ENCODE measurements at regions not wholly inside any gene's neighbourhood (a gene's known extent, or its start where the extent isn't known, plus 50 kb on each side); places are given as distances from the start of the nearest gene placed in this dataset.

GRCh38 chr6:168886964-168887363 is 366.7 kb downstream of the THBS2 start:
- Histone ChIP-seq H3K18ac (ENCODE audit: low read depth, low read length) (no peak overlapping the region), H2AK5ac (ENCODE audit: low read depth, low read length) (no peak overlapping the region), H3K27ac (ENCODE audit: insufficient read depth, low read length) (no peak overlapping the region), H2BK120ac (ENCODE audit: low read depth, low read length) (no peak overlapping the region), H4K5ac (ENCODE audit: low read depth, low read length) (no peak overlapping the region), H3K79me1 (ENCODE audit: low read depth in 1 of 2, low read length in 2 of 2) (no peaks in the 10 kb centered on the region), H2BK15ac (ENCODE audit: low read depth, low read length) (no peak overlapping the region), H3K27me3 (ENCODE audit: control insufficient read depth, insufficient read depth, low read length) (peaks cover 2% of the 10 kb centered on the region; the same call in 1 of the 2 replicates), H3K36me3 (ENCODE audit: control insufficient read depth, insufficient read depth, low read length) (no peaks in the 10 kb centered on the region), H4K91ac (ENCODE audit: insufficient read depth, low read depth, low read length) (no peak overlapping the region), H2BK20ac (ENCODE audit: low read depth, low read length) (no peak overlapping the region), H4K8ac (ENCODE audit: low read depth in 2 of 2, low read length in 2 of 2) (no peak overlapping the region), H3K4me1 (ENCODE audit: control insufficient read depth, insufficient read depth, low read length) (no peaks in the 10 kb centered on the region), H4K20me1 (ENCODE audit: insufficient read depth, low read length) (no peaks in the 10 kb centered on the region), H3K4me2 (ENCODE audit: low read depth, low read length) (no peak overlapping the region), H3K23ac (ENCODE audit: low read depth, low read length) (no peak overlapping the region), H3K56ac (ENCODE audit: extremely low read depth, insufficient read depth, low read length) (no peak overlapping the region), H3K9ac (ENCODE audit: low read depth, low read length) (no peak overlapping the region), H2AK9ac (replicated peaks; ENCODE audit: low read depth, low read length, poor library complexity) (peak overlapping the region; percentile 26), H2BK5ac (ENCODE audit: low read depth, low read length, poor library complexity, severe bottlenecking) (no peak overlapping the region), H3K14ac (replicated peaks; ENCODE audit: low read depth, low read length) (no peak overlapping the region), H3K4me3 (ENCODE audit: insufficient read depth, low read depth, low read length) (no peak overlapping the region), H3K4ac (ENCODE audit: low read depth, low read length) (no peak overlapping the region), H2AFZ (replicated peaks; ENCODE audit: low read length, poor library complexity) (no peak overlapping the region), H3K9me1 (ENCODE audit: insufficient read depth, low read length) (no peaks in the 10 kb centered on the region), H3K9me3 (ENCODE audit: control insufficient read depth, insufficient read depth, low read length) (no peaks in the 10 kb centered on the region)
- no CpG with 5 or more reads among the region's 12 CpGs for WGBS, 2 experiments (ENCODE audit: extremely low coverage in 2 of 2, insufficient read length in 1 of 2)
- BruUV-seq (replicated peaks): no TSS peak
- intact Hi-C loops (cut with micrococcal nuclease): loop anchor here (10.0 kb wide), 1 partner anchor 822 kb away; no protein-coding TSS in a partner anchor
- no peak for DNase-seq
- in situ Hi-C loops (cut with MboI; ENCODE audit: low sequenced_read_pairs): loop anchor here (25.0 kb wide), 1 partner anchor 975 kb away; no protein-coding TSS in a partner anchor
- CTCF ChIA-PET: no interaction called here
- dilution Hi-C loops (cut with HindIII; ENCODE audit: low sequenced_read_pairs, unreplicated experiment): no loop called here
- POLR2A ChIA-PET (ENCODE audit: unreplicated experiment): no interaction called here
- ATAC-seq (ENCODE audit: low read depth): no peak
- no peak for TF ChIP-seq RAD21 (IDR thresholded peaks at IDR 0.05; ENCODE audit: low read length)
- no peak for TF ChIP-seq CHD1 (IDR thresholded peaks at IDR 0.05; ENCODE audit: low read depth, low read length)
- TF ChIP-seq FOS (IDR thresholded peaks at IDR 0.05; ENCODE audit: low read depth, low read length): no peak
- TF ChIP-seq USF2 (IDR thresholded peaks at IDR 0.05; ENCODE audit: low read depth, low read length): no peak
- TF ChIP-seq POLR2A (IDR thresholded peaks at IDR 0.05; ENCODE audit: low read depth, low read length): no peak
- TF ChIP-seq MXI1 (IDR thresholded peaks at IDR 0.05; ENCODE audit: borderline replicate concordance, low read depth, low read length): no peak
- TF ChIP-seq RCOR1 (IDR thresholded peaks at IDR 0.05; ENCODE audit: insufficient replicate concordance, low read length): no peak
- no peak for TF ChIP-seq SMC3 (IDR thresholded peaks at IDR 0.05; ENCODE audit: low read depth, low read length)
- TF ChIP-seq BHLHE40 (IDR thresholded peaks at IDR 0.05; ENCODE audit: low read depth, low read length): no peak
- TF ChIP-seq RFX5 (IDR thresholded peaks at IDR 0.05; ENCODE audit: low read depth, low read length): no peak
- no peak for TF ChIP-seq ELK1 (IDR thresholded peaks at IDR 0.05; ENCODE audit: borderline replicate concordance, low read depth, low read length)
- no peak for TF ChIP-seq CEBPB (IDR thresholded peaks at IDR 0.05; ENCODE audit: low read depth, low read length)
- no peak for TF ChIP-seq NFE2L2 (IDR thresholded peaks at IDR 0.05; ENCODE audit: low read depth, low read length)
- no peak for TF ChIP-seq CTCF (conservative IDR thresholded peaks at IDR 0.05; ENCODE audit: low read depth, low read length)
- no peak for TF ChIP-seq MAZ (IDR thresholded peaks at IDR 0.05; ENCODE audit: borderline replicate concordance, low read depth, low read length)
- no peak for TF ChIP-seq MAFK (IDR thresholded peaks at IDR 0.05; ENCODE audit: low read depth, low read length)
